ENCODE measurements at regions not wholly inside any gene's neighbourhood (a gene's known extent, or its start where the extent isn't known, plus 50 kb on each side); places are given as distances from the start of the nearest gene placed in this dataset.

- TF ChIP-seq EP300 (IDR thresholded peaks at IDR 0.05) (no peak), POLR2A (IDR thresholded peaks at IDR 0.05) (no peak), CTCF (IDR thresholded peaks at IDR 0.05) (no peak), POLR2AphosphoS5 (IDR thresholded peaks at IDR 0.05) (no peak)
Observed at GRCh38 chrX:16268206-16268605, 100.9 kb downstream of the MAGEB17 start.
